ENCODE measurements at regions not wholly inside any gene's neighbourhood (a gene's known extent, or its start where the extent isn't known, plus 50 kb on each side); places are given as distances from the start of the nearest gene placed in this dataset.
"Not testable (repeated sequence)": the region's sequence is repeated elsewhere in the genome, so short reads cannot be mapped to it uniquely, and the experiment has no call there.

- no peak overlapping the region for H3K4me3 ChIP-seq (ENCODE audit: low read length)
- no peak for TF ChIP-seq CTCF (IDR thresholded peaks at IDR 0.05; ENCODE audit: insufficient read depth, low read depth, low read length, missing control alignments)
- no peak for DNase-seq (ENCODE audit: low read depth)
These were observed 94.6 kb upstream of the IGFBPL1 start for GRCh38 chr9:38518826-38519225.

GRCh38 chr9:38516273-38516672, 92.0 kb upstream of the IGFBPL1 start:
- DNase-seq (ENCODE audit: low read depth) = peak; percentile 93
- not testable (repeated sequence) for H3K4me3 ChIP-seq (ENCODE audit: low read length)

- not testable (repeated sequence) for H3K4me3 ChIP-seq (ENCODE audit: low read length); DNase-seq (ENCODE audit: low read depth)
These were observed 90.8 kb upstream of the IGFBPL1 start for GRCh38 chr9:38515055-38515454.

GRCh38 chr9:38510340-38510739, 86.1 kb upstream of the IGFBPL1 start:
- not testable (repeated sequence) for DNase-seq (ENCODE audit: low read depth); H3K4me3 ChIP-seq (ENCODE audit: low read length)

GRCh38 chr9:38507587-38507986, 83.3 kb upstream of the IGFBPL1 start:
- DNase-seq (ENCODE audit: low read depth) = no peak
- no peak overlapping the region for H3K4me3 ChIP-seq (ENCODE audit: low read length)
- no peak for TF ChIP-seq CTCF (IDR thresholded peaks at IDR 0.05; ENCODE audit: insufficient read depth, low read depth, low read length, missing control alignments)

GRCh38 chr9:38500171-38500570, 75.9 kb upstream of the IGFBPL1 start:
- not testable (repeated sequence) for H3K4me3 ChIP-seq (ENCODE audit: low read length)
- DNase-seq (ENCODE audit: low read depth) = peak; percentile 97

- H3K4me3 ChIP-seq (ENCODE audit: low read length) = not testable (repeated sequence)
- DNase-seq (ENCODE audit: low read depth) = peak; percentile 5
These were observed 74.3 kb upstream of the IGFBPL1 start for GRCh38 chr9:38498551-38498950.

- no peak for DNase-seq (ENCODE audit: low read depth)
- no peak overlapping the region for H3K4me3 ChIP-seq (ENCODE audit: low read length)
- TF ChIP-seq CTCF (IDR thresholded peaks at IDR 0.05; ENCODE audit: insufficient read depth, low read depth, low read length, missing control alignments) = no peak
These were observed 64.8 kb upstream of the IGFBPL1 start for GRCh38 chr9:38489057-38489456.

GRCh38 chr9:38488156-38488698, 64.0 kb upstream of the IGFBPL1 start:
- TF ChIP-seq CTCF (IDR thresholded peaks at IDR 0.05; ENCODE audit: insufficient read depth, low read depth, low read length, missing control alignments) = no peak
- no peak overlapping the region for H3K4me3 ChIP-seq (ENCODE audit: low read length)
- no peak for DNase-seq (ENCODE audit: low read depth)

- not testable (repeated sequence) for H3K4me3 ChIP-seq (ENCODE audit: low read length)
These were observed 63.3 kb upstream of the IGFBPL1 start for GRCh38 chr9:38487418-38488155.

More at GRCh38 chr9:38487418-38488155, 63.3 kb upstream of the IGFBPL1 start:
- not testable (repeated sequence) for DNase-seq (ENCODE audit: low read depth)

Measured in epithelial cell of esophagus (primary cell).